Activated T-cell treated with anti-CD3 and anti-CD28 coated beads for 48 hours (primary cell): ENCODE measurements at regions not wholly inside any gene's neighbourhood (a gene's known extent, or its start where the extent isn't known, plus 50 kb on each side); places are given as distances from the start of the nearest gene placed in this dataset.
"Not testable (repeated sequence)": the region's sequence is repeated elsewhere in the genome, so short reads cannot be mapped to it uniquely, and the experiment has no call there.

Experiments used
- DNase-seq: peaks from one replicate; pipeline ENCODE4 v3.0.0-alpha.2; 2020; ENCODE audit warnings: low read depth

DNA sequence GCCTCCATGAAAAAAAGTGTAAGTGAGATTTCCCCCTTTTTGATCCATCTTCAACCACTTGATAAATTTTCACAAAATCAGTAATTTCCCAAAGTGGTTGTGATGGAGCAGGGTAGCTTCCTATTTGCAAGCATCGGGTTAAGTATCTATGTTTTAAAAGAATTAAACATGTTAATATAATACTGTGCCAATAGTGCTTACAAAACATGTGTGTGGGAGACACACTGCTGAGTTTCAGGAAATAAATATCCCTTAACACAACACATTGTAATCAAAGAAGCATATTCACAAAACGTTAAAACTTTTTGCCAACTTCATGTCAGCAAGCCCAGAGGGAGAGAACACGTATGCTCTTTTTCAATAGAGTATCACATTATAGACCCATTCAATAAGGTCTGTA, 526.9 kb downstream of the TTLL7 start:
- DNase-seq, result not testable (repeated sequence)

- DNase-seq, result not testable (repeated sequence)
Measured at GRCh38 chr1:83471272-83471671, 527.7 kb downstream of the TTLL7 start.

- not testable (repeated sequence) for DNase-seq
Measured at GRCh38 chr1:83468336-83468735, 530.6 kb downstream of the TTLL7 start.

DNA sequence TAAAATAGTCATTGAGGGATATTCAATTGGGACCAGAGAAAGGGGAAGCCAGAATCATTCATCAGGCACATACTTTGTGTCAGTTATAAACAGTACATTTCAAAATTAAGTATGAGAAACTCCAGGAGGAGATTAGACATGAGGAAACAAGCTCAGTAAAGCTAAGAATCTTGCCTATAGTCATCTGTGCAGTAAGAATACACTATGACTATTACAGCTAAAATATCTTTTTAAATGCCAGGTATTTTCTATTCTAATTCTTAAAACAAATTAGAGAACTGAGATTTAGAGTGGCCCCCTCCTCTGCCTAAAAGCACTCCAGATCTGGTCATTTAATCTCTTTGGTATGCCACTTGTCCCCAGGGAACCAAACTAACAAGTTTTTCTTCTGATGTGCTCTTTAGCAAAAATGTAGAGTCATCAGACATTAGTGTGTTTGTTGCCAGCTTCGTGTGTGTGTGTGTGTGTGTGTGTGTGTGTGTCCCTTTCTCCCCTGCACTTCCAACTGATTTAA, 541.1 kb downstream of the TTLL7 start:
- not testable (repeated sequence) for DNase-seq

DNA sequence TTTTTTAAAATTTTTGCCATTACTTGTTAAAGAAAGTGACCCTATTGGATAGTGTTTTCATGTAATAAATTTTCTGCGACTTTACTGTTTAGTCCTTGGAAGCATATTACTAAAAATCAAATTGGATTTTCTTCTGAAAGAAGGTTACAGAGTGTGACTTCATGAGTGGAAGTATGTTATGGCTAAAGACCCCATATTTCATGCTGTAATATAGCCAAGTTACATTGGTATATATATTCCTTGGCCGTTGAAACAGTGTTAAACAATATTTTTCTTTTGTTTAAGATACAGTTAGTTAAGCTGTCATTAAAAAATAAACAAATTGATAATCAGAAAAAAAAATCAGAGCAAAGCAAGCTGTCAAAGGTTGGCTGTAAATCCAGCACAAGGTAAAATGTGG, 541.7 kb downstream of the TTLL7 start:
- DNase-seq, result not testable (repeated sequence)

GRCh38 chr1:83455753-83456152, 543.2 kb downstream of the TTLL7 start:
- not testable (repeated sequence) for DNase-seq

DNA sequence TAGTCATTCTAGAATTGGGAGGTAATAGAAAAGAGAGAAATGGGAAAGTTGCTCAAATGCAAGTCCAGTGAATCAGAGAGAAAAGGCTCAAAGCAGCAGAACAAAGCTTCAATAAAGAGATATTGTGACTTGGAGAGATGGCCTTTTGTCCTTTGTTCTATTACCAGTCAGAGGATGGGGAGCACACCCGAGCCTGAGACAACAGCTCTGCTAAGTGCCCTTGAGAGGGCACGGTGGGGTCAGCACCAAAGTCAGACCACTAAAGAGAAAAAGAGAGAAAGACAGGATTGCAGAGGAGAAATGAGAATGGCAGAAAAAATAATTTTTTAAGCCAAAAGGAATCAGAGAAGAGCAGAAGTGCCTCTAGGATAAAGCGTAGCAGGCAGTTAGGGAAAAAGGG, 553.1 kb downstream of the TTLL7 start:
- DNase-seq, result not testable (repeated sequence)

DNA sequence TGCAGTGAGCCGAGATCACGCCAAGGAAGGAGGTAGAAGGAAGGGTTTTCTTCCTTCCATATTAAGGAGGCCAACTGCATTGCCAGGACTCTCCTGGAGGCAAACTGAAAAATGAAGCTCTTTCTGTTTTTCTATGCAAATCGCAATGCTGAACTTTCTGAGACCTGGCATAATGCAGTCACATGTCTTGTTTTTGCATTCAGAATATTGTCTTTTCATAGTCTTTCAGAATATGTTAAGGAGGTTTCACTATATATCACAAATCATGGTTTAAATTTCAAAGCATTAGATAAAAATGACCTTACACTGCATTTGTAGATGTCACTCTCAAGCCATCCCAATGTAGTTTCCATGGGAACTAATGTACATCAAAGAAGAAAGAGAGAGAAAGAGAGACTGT, 556.5 kb downstream of the TTLL7 start:
- DNase-seq, result not testable (repeated sequence)

DNA sequence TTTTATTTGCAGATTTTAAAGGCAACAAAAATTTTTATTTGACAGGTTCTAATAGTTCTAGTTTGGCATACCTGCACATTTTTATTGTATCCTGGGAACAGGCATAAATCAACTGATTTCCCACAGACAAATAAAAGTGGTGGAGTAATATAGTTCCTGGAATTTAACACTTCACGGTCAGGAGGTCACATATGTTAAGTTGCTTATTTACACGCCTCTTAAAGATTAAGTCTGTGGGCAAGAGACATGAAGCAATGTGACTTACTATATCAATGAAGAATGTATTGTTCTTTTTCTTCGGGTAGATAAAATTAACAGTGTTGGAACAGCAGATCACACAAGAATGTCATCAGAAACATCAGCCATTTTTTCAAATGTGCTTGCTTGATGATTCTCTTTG, 558.3 kb downstream of the TTLL7 start:
- DNase-seq, result not testable (repeated sequence)

GRCh38 chr1:83440021-83440420, 558.9 kb downstream of the TTLL7 start:
- not testable (repeated sequence) for DNase-seq

- DNase-seq, result not testable (repeated sequence)
Measured at GRCh38 chr1:83438316-83438715, 560.6 kb downstream of the TTLL7 start.

GRCh38 chr1:83435336-83435735, 563.6 kb downstream of the TTLL7 start:
- DNase-seq, result not testable (repeated sequence)

DNA sequence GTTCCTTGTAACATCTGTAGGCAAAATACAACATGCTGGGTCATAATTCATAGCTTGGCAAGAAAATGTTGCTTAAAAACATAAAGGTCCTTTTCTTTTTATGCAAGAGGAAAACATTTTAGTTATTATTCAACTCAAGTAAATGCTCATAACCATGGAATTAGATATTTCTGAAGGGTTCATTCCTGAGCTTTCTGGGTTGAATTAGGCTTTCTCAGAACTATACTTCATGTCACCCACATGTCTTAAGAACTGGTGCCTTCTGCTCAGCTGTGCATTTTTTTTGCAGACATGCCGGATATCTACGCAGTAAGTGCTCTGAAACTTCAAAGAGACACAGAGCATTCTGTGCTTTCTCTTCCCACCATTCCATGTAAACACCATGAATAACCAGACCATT, 571.4 kb downstream of the TTLL7 start:
- DNase-seq, result not testable (repeated sequence)

- DNase-seq, result not testable (repeated sequence)
Measured at GRCh38 chr1:83423382-83423781, 575.5 kb downstream of the TTLL7 start.

GRCh38 chr1:83418558-83418957, 580.4 kb downstream of the TTLL7 start:
- DNase-seq, result no peak

DNA sequence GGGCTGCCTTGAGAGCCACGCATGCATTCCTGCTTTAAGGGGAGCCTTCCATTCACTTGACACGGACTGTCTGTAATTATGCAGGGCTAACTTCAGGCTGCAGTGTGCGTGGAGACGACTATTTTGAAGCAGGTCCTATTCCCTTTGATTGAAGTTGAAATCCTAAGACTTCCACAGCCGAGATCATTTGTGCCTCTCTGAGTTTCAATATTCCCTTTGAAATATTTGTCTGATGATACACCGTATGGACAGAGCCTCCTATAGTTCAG, 585.2 kb downstream of the TTLL7 start:
- DNase-seq, result not testable (repeated sequence)

DNA sequence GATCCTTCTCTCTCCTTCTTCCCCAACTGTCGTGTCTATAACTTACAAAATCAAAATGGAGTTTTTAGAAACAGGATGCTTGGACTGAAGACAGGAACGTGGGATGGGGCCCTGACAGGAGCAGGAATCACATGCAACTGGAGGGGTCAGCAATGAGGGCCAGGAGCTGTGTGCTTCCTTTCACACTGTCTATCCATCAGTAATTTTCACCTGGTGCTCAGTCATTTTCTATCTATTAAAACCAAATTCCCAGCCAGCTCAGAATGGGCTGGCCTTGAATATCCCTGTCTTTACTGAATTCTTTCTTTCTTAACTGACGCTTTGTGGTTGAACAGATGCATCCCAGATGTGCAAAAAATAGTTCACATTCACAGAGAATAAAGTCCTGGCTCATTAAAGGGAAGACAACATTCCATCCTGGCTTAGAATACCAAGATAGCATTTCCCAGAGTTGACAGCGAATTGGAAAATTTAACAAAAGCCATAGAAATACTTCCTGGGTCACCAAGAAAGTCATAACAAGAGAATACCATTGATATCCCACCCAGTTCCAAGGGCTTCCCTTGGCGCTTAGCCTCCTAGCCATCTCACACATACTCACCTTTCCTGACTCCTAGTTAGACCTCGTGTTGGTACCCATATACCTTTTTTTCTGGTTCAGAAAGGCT, 588.1 kb downstream of the TTLL7 start:
- DNase-seq, result not testable (repeated sequence)

GRCh38 chr1:83406693-83407371, 592.1 kb downstream of the TTLL7 start:
- not testable (repeated sequence) for DNase-seq

- not testable (repeated sequence) for DNase-seq
Measured at GRCh38 chr1:83405789-83406188, 593.1 kb downstream of the TTLL7 start.

- not testable (repeated sequence) for DNase-seq
Measured at GRCh38 chr1:83403500-83403899, 595.4 kb downstream of the TTLL7 start.

DNA sequence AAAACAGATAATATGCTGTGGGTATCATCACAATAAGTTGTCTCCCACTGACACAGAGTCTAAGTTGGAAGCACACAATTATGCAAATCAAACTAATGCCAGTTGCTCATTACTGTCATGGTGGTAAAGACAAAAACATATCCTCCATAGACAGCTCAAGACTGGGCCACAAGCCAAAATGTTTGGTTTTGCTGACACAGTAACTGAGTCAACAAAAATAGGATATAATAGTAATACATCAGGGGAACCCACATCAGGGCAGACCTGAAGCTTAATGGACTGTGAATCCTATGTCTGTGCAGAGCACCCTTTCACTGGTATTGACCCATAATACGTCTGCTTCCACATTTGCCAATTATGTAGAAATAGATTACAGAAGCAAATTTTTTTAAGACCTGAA, 597.8 kb downstream of the TTLL7 start:
- not testable (repeated sequence) for DNase-seq

- not testable (repeated sequence) for DNase-seq
Measured at GRCh38 chr1:83400173-83400572, 598.8 kb downstream of the TTLL7 start.

DNA sequence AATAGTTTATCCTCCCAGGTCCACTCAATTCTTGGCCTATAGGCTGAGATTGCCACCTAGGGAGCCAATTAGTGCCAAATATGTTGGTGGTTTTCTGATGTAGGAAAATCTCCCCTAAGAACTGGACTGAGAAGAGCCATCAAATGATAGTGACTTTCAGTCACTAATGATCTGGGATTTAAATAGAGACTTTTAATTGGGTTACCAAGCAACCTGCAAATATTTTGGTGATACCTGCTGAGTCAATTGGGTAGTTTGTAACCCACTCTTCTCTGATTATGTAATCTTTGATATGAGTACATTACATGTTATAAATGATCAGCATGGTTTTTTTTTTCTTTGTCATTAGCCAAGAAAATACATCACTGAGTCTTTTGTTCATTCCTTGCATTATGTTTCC, 600.8 kb downstream of the TTLL7 start:
- not testable (repeated sequence) for DNase-seq

GRCh38 chr1:83395130-83395529, 603.8 kb downstream of the TTLL7 start:
- not testable (repeated sequence) for DNase-seq
